GM23338 (cell line): ENCODE measurements at regions not wholly inside any gene's neighbourhood (a gene's known extent, or its start where the extent isn't known, plus 50 kb on each side); places are given as distances from the start of the nearest gene placed in this dataset.

Source experiments
- ATAC-seq: fragments of 200-7000 bp; cut with Tn5 transposase; 3 replicates; pipeline ENCODE4 v1.9.1; 2020
- DNase-seq: peaks from one replicate; pipeline ENCODE4 v3.0.0-alpha.2; 2015; ENCODE audit warnings: low spot score
- H2AFZ ChIP-seq: fragments of 200-600 bp; sonication (generic); 2 replicates; pipeline ENCODE4 v1.8.0; 2016; ENCODE audit warnings: antibody characterized with exemption, mild to moderate bottlenecking, moderate library complexity
- H3F3A ChIP-seq: fragments of 200-600 bp; sonication (generic); replicated peaks from 2 replicates; pipeline ENCODE4 v1.8.0; 2017; ENCODE audit warnings: antibody characterized with exemption, mixed run types, low read depth
- H3K27ac ChIP-seq: fragments of 200-600 bp; sonication (generic); 2 replicates; pipeline ENCODE4 v1.6.1; 2016; ENCODE audit warnings: low read depth
- H3K27me3 ChIP-seq: fragments of 200-600 bp; sonication (generic); 2 replicates; pipeline ENCODE4 v1.8.0; 2016; ENCODE audit warnings: mild to moderate bottlenecking, mixed run types, moderate library complexity; ENCODE audit not compliant: insufficient read depth
- H3K36me3 ChIP-seq: fragments of 200-600 bp; sonication (generic); 2 replicates; pipeline ENCODE4 v1.8.0; 2016; ENCODE audit warnings: mild to moderate bottlenecking; ENCODE audit not compliant: insufficient read depth
- H3K4me1 ChIP-seq: fragments of 200-600 bp; sonication (generic); 2 replicates; pipeline ENCODE4 v1.8.0; 2016; ENCODE audit warnings: mild to moderate bottlenecking, moderate library complexity; ENCODE audit not compliant: insufficient read depth
- H3K4me2 ChIP-seq: fragments of 200-600 bp; sonication (generic); 2 replicates; pipeline ENCODE4 v1.7.1; 2017; ENCODE audit warnings: mixed run types
- H3K4me3 ChIP-seq: fragments of 200-600 bp; sonication (generic); 2 replicates; pipeline ENCODE4 v1.6.1; 2016; ENCODE audit warnings: mixed run types
- H3K79me2 ChIP-seq: fragments of 200-600 bp; sonication (generic); replicated peaks from 2 replicates; pipeline ENCODE4 v1.8.0; 2017; ENCODE audit warnings: mild to moderate bottlenecking; ENCODE audit not compliant: insufficient read depth
- H3K9me2 ChIP-seq: fragments of 200-600 bp; sonication (generic); 2 replicates; pipeline ENCODE4 v1.8.0; 2017; ENCODE audit not compliant: insufficient read depth
- H4K20me1 ChIP-seq: fragments of 200-600 bp; sonication (generic); replicated peaks from 2 replicates; pipeline ENCODE4 v1.8.0; 2017; ENCODE audit warnings: mild to moderate bottlenecking; ENCODE audit not compliant: insufficient read depth
- H3K27ac Mint-ChIP-seq: 2 replicates; pipeline ENCODE4 v1.8.0; 2020; ENCODE audit warnings: inconsistent platforms, mild to moderate bottlenecking, moderate library complexity, mixed read lengths
- H3K27me3 Mint-ChIP-seq: 3 replicates; pipeline ENCODE4 v1.8.0; 2022; ENCODE audit warnings: low read depth, mild to moderate bottlenecking, moderate library complexity, mixed read lengths, inconsistent platforms; ENCODE audit not compliant: insufficient read depth, poor library complexity
- H3K36me3 Mint-ChIP-seq: 3 replicates; pipeline ENCODE4 v1.8.0; 2021; ENCODE audit warnings: low read depth, mild to moderate bottlenecking, inconsistent platforms, moderate library complexity, mixed read lengths
- H3K4me1 Mint-ChIP-seq: 3 replicates; pipeline ENCODE4 v1.8.0; 2020; ENCODE audit warnings: mild to moderate bottlenecking, inconsistent platforms, mixed read lengths
- H3K4me3 Mint-ChIP-seq: 3 replicates; pipeline ENCODE4 v1.8.0; 2021; ENCODE audit warnings: moderate library complexity, mild to moderate bottlenecking, inconsistent platforms, mixed read lengths
- H3K9me3 Mint-ChIP-seq: 3 replicates; pipeline ENCODE4 v1.8.0; 2020; ENCODE audit warnings: moderate library complexity, mild to moderate bottlenecking, inconsistent platforms, mixed read lengths
- CREB1 ChIP-seq: fragments of 250-450 bp; sonication (Bioruptor Pico); IDR thresholded peaks from 2 replicates; pipeline ENCODE4 v1.5.0; 2020; ENCODE audit warnings: low read depth, mild to moderate bottlenecking, moderate library complexity
- CTCF ChIP-seq, 2 experiments: fragments of 200-600 bp in 1 of 2; sonication (generic) in 1 of 2; conservative IDR thresholded peaks; 2 replicates each; pipeline versions ENCODE4 v1.5.1 to v1.6.1; 2016 to 2017; ENCODE audit warnings: antibody characterized with exemption in 2 of 2, low read depth in 2 of 2, mild to moderate bottlenecking in 2 of 2, moderate library complexity in 1 of 2
- ETS1 ChIP-seq: IDR thresholded peaks from 2 replicates; pipeline ENCODE4 v1.6.1; 2016; ENCODE audit warnings: antibody characterized with exemption
- EZH2 ChIP-seq: fragments of 200-600 bp; sonication (generic); IDR thresholded peaks from one replicate; pipeline ENCODE4 v1.8.0; 2017; ENCODE audit warnings: antibody characterized with exemption, mild to moderate bottlenecking, low read depth; ENCODE audit not compliant: unreplicated experiment
- EZH2phosphoT487 ChIP-seq: fragments of 200-600 bp; sonication (generic); IDR thresholded peaks from one replicate; pipeline ENCODE4 v1.8.1; 2018; ENCODE audit warnings: antibody characterized with exemption; ENCODE audit not compliant: unreplicated experiment
- JUNB ChIP-seq: IDR thresholded peaks from one replicate; pipeline ENCODE4 v1.6.1; 2016; ENCODE audit warnings: antibody characterized with exemption; ENCODE audit not compliant: unreplicated experiment
- NANOG ChIP-seq: IDR thresholded peaks from 2 replicates; pipeline ENCODE4 v1.6.1; 2016; ENCODE audit warnings: antibody characterized with exemption, borderline replicate concordance
- POLR2AphosphoS5 ChIP-seq: IDR thresholded peaks from 2 replicates; pipeline ENCODE4 v1.6.1; 2016; ENCODE audit warnings: antibody characterized with exemption, low read depth
- STAT1 ChIP-seq: IDR thresholded peaks from one replicate; pipeline ENCODE4 v1.6.1; 2016; ENCODE audit warnings: antibody characterized with exemption; ENCODE audit not compliant: unreplicated experiment
- ZNF114 ChIP-seq: fragments of 250-450 bp; sonication (Bioruptor Pico); IDR thresholded peaks from 2 replicates; pipeline ENCODE4 v1.5.0; 2020; ENCODE audit warnings: mild to moderate bottlenecking, moderate library complexity
- ZNF331 ChIP-seq: fragments of 250-450 bp; sonication (Bioruptor Pico); IDR thresholded peaks from 2 replicates; pipeline ENCODE4 v1.5.0; 2020; ENCODE audit warnings: low read depth, mild to moderate bottlenecking, moderate library complexity
- ZNF462 ChIP-seq: fragments of 250-450 bp; sonication (Bioruptor Pico); IDR thresholded peaks from 2 replicates; pipeline ENCODE4 v1.5.0; 2020; ENCODE audit warnings: mild to moderate bottlenecking, moderate library complexity

GRCh38 chr3:64369390-64369789, 144.1 kb upstream of the PRICKLE2 start:
- Mint-ChIP-seq H3K9me3 (no peaks in the 10 kb centered on the region), H3K4me1 (no peaks in the 10 kb centered on the region), H3K4me3 (no peak overlapping the region), H3K36me3 (no peaks in the 10 kb centered on the region), H3K27me3 (no peaks in the 10 kb centered on the region), H3K27ac (no peak overlapping the region)
- no peak overlapping the region for H2AFZ ChIP-seq
- no peaks in the 10 kb centered on the region for H3K79me2 ChIP-seq
- H3K4me2 ChIP-seq = no peak overlapping the region
- H3K9me2 ChIP-seq = no peaks in the 10 kb centered on the region; the same call in 1 of the 2 replicates
- TF ChIP-seq JUNB = no peak
- H3K36me3 ChIP-seq = no peaks in the 10 kb centered on the region
- no peak for ATAC-seq
- no peaks in the 10 kb centered on the region for H3K27me3 ChIP-seq
- H3F3A ChIP-seq = no peaks in the 10 kb centered on the region
- DNase-seq = no peak
- H3K27ac ChIP-seq = no peak overlapping the region
- no peaks in the 10 kb centered on the region for H4K20me1 ChIP-seq
- H3K4me1 ChIP-seq = no peaks in the 10 kb centered on the region
- no peak overlapping the region for H3K4me3 ChIP-seq

DNA sequence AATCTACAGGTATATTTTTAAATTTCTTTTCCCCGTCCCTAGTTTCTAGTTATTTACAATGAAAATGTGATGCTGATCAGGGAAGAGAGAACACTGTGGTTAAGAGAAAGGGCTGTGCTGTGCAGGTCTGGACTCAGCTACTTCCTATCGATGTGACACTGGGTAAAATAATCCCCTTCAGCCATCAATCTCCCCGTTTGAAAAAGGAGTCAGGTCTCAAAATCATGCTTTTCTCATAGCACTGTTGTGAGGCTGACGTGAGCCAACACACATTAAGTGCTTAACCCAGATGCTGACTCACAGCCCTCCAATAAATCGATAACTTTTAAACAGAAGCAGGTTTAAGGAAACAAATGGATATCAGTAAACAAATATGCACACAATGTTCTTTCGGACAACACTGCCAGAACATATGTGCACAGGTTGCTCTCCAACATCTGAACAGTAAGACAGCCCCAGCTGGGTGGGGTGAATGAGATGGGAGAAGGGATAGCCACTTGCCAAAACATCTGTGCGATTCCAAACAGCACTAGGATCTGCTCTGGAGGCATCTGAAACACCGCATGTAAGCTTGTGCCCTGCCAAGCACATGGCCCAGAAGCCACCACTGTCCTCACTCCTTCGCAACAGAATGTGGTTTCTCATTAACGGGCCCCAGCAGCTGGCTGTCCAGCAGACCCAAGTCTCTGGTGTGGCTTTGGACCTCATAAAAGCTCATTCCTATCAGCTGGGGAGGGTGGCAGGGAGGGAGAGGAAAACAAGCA, 143.2 kb upstream of the PRICKLE2 start:
- no peaks in the 10 kb centered on the region for H3K9me3 Mint-ChIP-seq
- TF ChIP-seq EZH2phosphoT487 (no peak), ZNF331 (CRISPR knock-in tag) (no peak), ETS1 (no peak), STAT1 (no peak), CREB1 (CRISPR knock-in tag) (no peak), EZH2 (no peak), NANOG (no peak), ZNF114 (CRISPR knock-in tag) (no peak), POLR2AphosphoS5 (no peak), ZNF462 (CRISPR knock-in tag) (no peak), JUNB (no peak), CTCF (conservative IDR thresholded peaks at IDR 0.05; ENCODE audit: low read depth in 2 of 2) (no peak)

More for the DNA sequence above, 143.2 kb upstream of the PRICKLE2 start:
- DNase-seq = no peak
- Histone ChIP-seq H3K27me3 (no peaks in the 10 kb centered on the region), H3K9me2 (no peaks in the 10 kb centered on the region; the same call in 1 of the 2 replicates), H3K36me3 (no peaks in the 10 kb centered on the region), H3K4me3 (no peak overlapping the region), H3K79me2 (no peaks in the 10 kb centered on the region), H4K20me1 (no peaks in the 10 kb centered on the region), H3F3A (no peaks in the 10 kb centered on the region), H2AFZ (no peak overlapping the region), H3K4me2 (no peak overlapping the region), H3K4me1 (no peaks in the 10 kb centered on the region), H3K27ac (no peak overlapping the region)
- Mint-ChIP-seq H3K4me1 (peaks cover 7% of the 10 kb centered on the region; the same call in 2 of the 3 replicates), H3K27me3 (no peaks in the 10 kb centered on the region), H3K27ac (no peak overlapping the region), H3K36me3 (no peaks in the 10 kb centered on the region), H3K4me3 (no peak overlapping the region)
- ATAC-seq = no peak
